CD4-positive, alpha-beta T cell (primary cell): ENCODE measurements at regions not wholly inside any gene's neighbourhood (a gene's known extent, or its start where the extent isn't known, plus 50 kb on each side); places are given as distances from the start of the nearest gene placed in this dataset.

Experiments used
- ATAC-seq: fragments of 200-7000 bp; cut with Tn5 transposase; one replicate; pipeline ENCODE4 v1.10.0; 2022; ENCODE audit warnings: mild to moderate bottlenecking; ENCODE audit not compliant: poor library complexity
- CTCF ChIA-PET: fragments of 350-600 bp; sonication (Branson Sonifier 250); formaldehyde crosslinking; loops from one replicate; lab custom pipeline; 2021; ENCODE audit warnings: antibody characterized with exemption, inconsistent platforms; lab: Charles Lee
- POLR2A ChIA-PET: fragments of 350-600 bp; sonication (Branson Sonifier 250); formaldehyde crosslinking; loops from one replicate; lab custom pipeline; 2021; ENCODE audit warnings: antibody characterized with exemption, inconsistent platforms; lab: Charles Lee
- DNase-seq, 14 experiments: peaks; one replicate each; pipeline ENCODE4 v3.0.0-alpha.2; 2013 to 2020; ENCODE audit warnings: mixed read lengths in 2 of 14
- H3K27ac ChIP-seq, 2 donors: one replicate each; pipeline versions ENCODE4 v1.5.1 to v1.7.0; 2013; ENCODE audit warnings: low read length in 2 of 2, low read depth in 1 of 2, mild to moderate bottlenecking in 1 of 2
- H3K27me3 ChIP-seq, 2 experiments: 1 replicate in 1 of 2; 2 replicates in 1 of 2; pipeline versions ENCODE4 v1.6.1 to v1.7.0; 2013; ENCODE audit warnings: low read length in 2 of 2, control low read depth in 1 of 2, mild to moderate bottlenecking in 1 of 2, moderate library complexity in 1 of 2; ENCODE audit not compliant: insufficient read depth in 2 of 2, control insufficient read depth in 1 of 2
- H3K36me3 ChIP-seq: one replicate; pipeline ENCODE4 v1.6.1; 2013; ENCODE audit warnings: low read length, control low read depth; ENCODE audit not compliant: insufficient read depth
- H3K4me1 ChIP-seq: one replicate; pipeline ENCODE4 v1.6.1; 2013; ENCODE audit warnings: low read length, control low read depth; ENCODE audit not compliant: insufficient read depth
- H3K4me3 ChIP-seq: one replicate; pipeline ENCODE4 v1.5.1; 2013; ENCODE audit warnings: mild to moderate bottlenecking, low read length, moderate library complexity
- H3K9me3 ChIP-seq, 2 experiments: 1 replicate in 1 of 2; 2 replicates in 1 of 2; pipeline versions ENCODE4 v1.6.1 to v1.7.0; 2013; ENCODE audit warnings: low read length in 2 of 2, mild to moderate bottlenecking in 2 of 2, control low read depth in 1 of 2, moderate library complexity in 1 of 2; ENCODE audit not compliant: control insufficient read depth in 1 of 2, insufficient read depth in 1 of 2
- H3K27ac Mint-ChIP-seq: one replicate; pipeline ENCODE4 v1.8.0; 2020; ENCODE audit warnings: mixed read lengths
- H3K27me3 Mint-ChIP-seq: one replicate; pipeline ENCODE4 v1.8.0; 2021; ENCODE audit warnings: mixed read lengths
- H3K36me3 Mint-ChIP-seq: one replicate; pipeline ENCODE4 v1.8.0; 2021; ENCODE audit warnings: low read depth, mixed read lengths
- H3K4me1 Mint-ChIP-seq: one replicate; pipeline ENCODE4 v1.8.0; 2021; ENCODE audit warnings: low read depth, mixed read lengths
- H3K4me3 Mint-ChIP-seq: one replicate; pipeline ENCODE4 v1.8.0; 2020; ENCODE audit warnings: mild to moderate bottlenecking, mixed read lengths
- H3K9me3 Mint-ChIP-seq: one replicate; pipeline ENCODE4 v1.8.0; 2020; ENCODE audit warnings: mixed read lengths
- CTCF ChIP-seq: fragments of 200-600 bp; IDR thresholded peaks from one replicate; pipeline ENCODE4 v1.8.0; 2022; ENCODE audit warnings: antibody characterized with exemption, mild to moderate bottlenecking
- intact Hi-C, 2 experiments: fragments of 100-400 bp; cut with DNase I in 1 of 2; cut with micrococcal nuclease in 1 of 2; formaldehyde crosslinking; loops; one replicate each; pipeline versions ENCODE4 v1.15.1 to v1.9.0; 2023 to 2025; cut with DNase I, micrococcal nuclease

GRCh38 chr10:78754269-78755062, 314.3 kb upstream of the ZMIZ1 start:
- Mint-ChIP-seq H3K36me3 (no peaks in the 10 kb centered on the region), H3K27me3 (peaks cover 20% of the 10 kb centered on the region), H3K4me3 (no peak overlapping the region), H3K4me1 (no peaks in the 10 kb centered on the region), H3K27ac (no peak overlapping the region), H3K9me3 (no peaks in the 10 kb centered on the region)
- no peak for TF ChIP-seq CTCF
- H3K36me3 ChIP-seq: no peaks in the 10 kb centered on the region
- DNase-seq (peak in 2 of 14 experiments; percentile 23 to 38), ATAC-seq (no peak)
- no peak overlapping the region for H3K27ac ChIP-seq
- H3K4me3 ChIP-seq: no peak overlapping the region
- no peaks in the 10 kb centered on the region for H3K4me1 ChIP-seq
- peaks cover 0 to 12% of the 10 kb centered on the region in 2 experiments for H3K27me3 ChIP-seq
- intact Hi-C loops: no loop called here
- CTCF ChIA-PET: no interaction called here
- no peaks in the 10 kb centered on the region for H3K9me3 ChIP-seq
- POLR2A ChIA-PET: no interaction called here

GRCh38 chr10:78755063-78755701, 313.6 kb upstream of the ZMIZ1 start:
- Mint-ChIP-seq H3K9me3 (no peaks in the 10 kb centered on the region), H3K36me3 (no peaks in the 10 kb centered on the region), H3K27me3 (peaks cover 16% of the 10 kb centered on the region), H3K4me3 (no peak overlapping the region), H3K27ac (no peak overlapping the region), H3K4me1 (no peaks in the 10 kb centered on the region)
- Histone ChIP-seq H3K27ac (no peak overlapping the region), H3K4me3 (no peak overlapping the region), H3K4me1 (no peaks in the 10 kb centered on the region), H3K9me3 (no peaks in the 10 kb centered on the region), H3K27me3 (peaks cover 0 to 12% of the 10 kb centered on the region in 2 experiments), H3K36me3 (no peaks in the 10 kb centered on the region)
- ChIA-PET CTCF (no interaction called here), POLR2A (no interaction called here)
- ATAC-seq (no peak), DNase-seq (no peak)
- TF ChIP-seq CTCF: no peak
- intact Hi-C loops: no loop called here

GRCh38 chr10:78755877-78756455, 312.8 kb upstream of the ZMIZ1 start:
- peaks cover 16% of the 10 kb centered on the region for H3K27me3 Mint-ChIP-seq
- no peak for TF ChIP-seq CTCF
- no peak overlapping the region for H3K27ac ChIP-seq
- peaks cover 0 to 12% of the 10 kb centered on the region in 2 experiments for H3K27me3 ChIP-seq
- H3K4me1 ChIP-seq: no peaks in the 10 kb centered on the region
- DNase-seq: no peak
- no peaks in the 10 kb centered on the region for H3K9me3 ChIP-seq
- intact Hi-C loops: no loop called here
- H3K36me3 ChIP-seq: no peaks in the 10 kb centered on the region
- H3K9me3 Mint-ChIP-seq: no peaks in the 10 kb centered on the region
- no peaks in the 10 kb centered on the region for H3K36me3 Mint-ChIP-seq
- ChIA-PET POLR2A (no interaction called here), CTCF (no interaction called here)
- H3K4me3 Mint-ChIP-seq: no peak overlapping the region
- no peak for ATAC-seq
- no peak overlapping the region for H3K27ac Mint-ChIP-seq
- no peak overlapping the region for H3K4me3 ChIP-seq
- no peaks in the 10 kb centered on the region for H3K4me1 Mint-ChIP-seq
